Sigmoid colon (tissue), 6 donors: ENCODE measurements at regions not wholly inside any gene's neighbourhood (a gene's known extent, or its start where the extent isn't known, plus 50 kb on each side); places are given as distances from the start of the nearest gene placed in this dataset.
A peak's percentile ranks its signal among the peaks of the same experiment; 100 is the strongest.
"Not testable (repeated sequence)": the region's sequence is repeated elsewhere in the genome, so short reads cannot be mapped to it uniquely, and the experiment has no call there.

Experiments
- DNase-seq: peaks from one replicate; pipeline ENCODE4 v3.0.0-alpha.2; 2019
- H3K27ac ChIP-seq, 4 donors: fragments of 200-600 bp; sonication (generic); one replicate each; pipeline ENCODE4 v1.5.1; 2016 to 2019; ENCODE audit warnings: mild to moderate bottlenecking in 1 of 4
- H3K27me3 ChIP-seq, 3 donors: fragments of 200-600 bp; sonication (generic); one replicate each; pipeline ENCODE4 v1.5.1; 2019; ENCODE audit warnings: mild to moderate bottlenecking in 1 of 3
- H3K36me3 ChIP-seq, 4 donors: fragments of 200-600 bp; sonication (generic); one replicate each; pipeline ENCODE4 v1.5.1; 2016 to 2019
- H3K4me1 ChIP-seq, 4 donors: fragments of 200-600 bp; sonication (generic); one replicate each; pipeline ENCODE4 v1.5.1; 2017 to 2019
- H3K4me3 ChIP-seq, 4 donors: fragments of 200-600 bp; sonication (generic); one replicate each; pipeline ENCODE4 v1.5.1; 2017 to 2019; ENCODE audit warnings: mild to moderate bottlenecking in 2 of 4, moderate library complexity in 1 of 4
- H3K9me3 ChIP-seq, 4 donors: fragments of 200-600 bp in 3 of 4; sonication (generic) in 3 of 4; one replicate each; pipeline versions ENCODE4 v1.5.1 to v1.6.1; 2013 to 2019
- CTCF ChIP-seq, 4 experiments: fragments of 450-650 bp in 3 of 4; fragments of 200-600 bp in 1 of 4; IDR thresholded peaks; one replicate each; pipeline ENCODE4 v1.5.1; 2016 to 2019; ENCODE audit warnings: antibody characterized with exemption in 4 of 4, mild to moderate bottlenecking in 3 of 4, moderate library complexity in 2 of 4
- EP300 ChIP-seq, 4 donors: sonication (generic); formaldehyde crosslinking; IDR thresholded peaks; one replicate each; pipeline ENCODE4 v1.6.1; 2017; ENCODE audit warnings: antibody characterized with exemption in 4 of 4
- POLR2A ChIP-seq, 2 donors: fragments of 450-650 bp; IDR thresholded peaks; one replicate each; pipeline ENCODE4 v1.6.1; 2016; ENCODE audit warnings: antibody characterized with exemption in 2 of 2, mild to moderate bottlenecking in 2 of 2, moderate library complexity in 2 of 2
- POLR2AphosphoS5 ChIP-seq, 4 donors: sonication (generic); formaldehyde crosslinking; IDR thresholded peaks; one replicate each; pipeline ENCODE4 v1.6.1; 2017; ENCODE audit warnings: antibody characterized with exemption in 4 of 4
- WGBS, 2 donors: extraction: QIAGEN DNeasy Blood & Tissue Kit; methylation state at CpG; one replicate each; pipeline ENCODE4 v1.1.7; 2013; 5-methylcytosine and 5-hydroxymethylcytosine counted together
- intact Hi-C: fragments of 100-400 bp; cut with DNase I; formaldehyde crosslinking; loops from one replicate; pipeline ENCODE4 v1.15.1; 2023
- small RNA-seq, 3 donors: library from RNA; depleted of rRNA; stranded (forward); fragments of <200 nt; gene quantifications; one replicate each; pipeline ENCODE3, GENCODE V24; 2016
- donor health status: healthy with polysubstance abuse.
- donor health status: healthy.

- peaks cover 0 to 4% (median 0%) of the 10 kb centered on the region in 4 donors for H3K4me1 ChIP-seq
- intact Hi-C loops: no loop called here
- peaks cover 0 to 2% (median 0%) of the 10 kb centered on the region in 4 donors for H3K9me3 ChIP-seq
- no peak overlapping the region for H3K27ac ChIP-seq
- H3K4me3 ChIP-seq: no peak overlapping the region
- TF ChIP-seq POLR2AphosphoS5 (IDR thresholded peaks at IDR 0.05): no peak
- no peak for TF ChIP-seq CTCF (IDR thresholded peaks at IDR 0.05)
- TF ChIP-seq POLR2A (IDR thresholded peaks at IDR 0.05): no peak
- TF ChIP-seq EP300 (IDR thresholded peaks at IDR 0.05): no peak
- no peak for DNase-seq
- no peaks in the 10 kb centered on the region for H3K36me3 ChIP-seq
- peaks cover 0 to 35% (median 15%) of the 10 kb centered on the region in 3 donors for H3K27me3 ChIP-seq
Observed at GRCh38 chr19:23474172-23474571, 78.9 kb upstream of the ZNF91 start.

- intact Hi-C loops: no loop called here
- Histone ChIP-seq H3K4me1 (peaks cover 0 to 4% (median 0%) of the 10 kb centered on the region in 4 donors), H3K27me3 (peaks cover 0 to 35% (median 15%) of the 10 kb centered on the region in 3 donors), H3K4me3 (peak overlapping the region in 2 of 4 donors; percentile 6 to 26), H3K9me3 (no peaks in the 10 kb centered on the region), H3K36me3 (no peaks in the 10 kb centered on the region), H3K27ac (no peak overlapping the region)
- WGBS, 2 donors: 15 to 16% methylated on average over 48 of the region's 48 CpGs
- DNase-seq: no peak
- TF ChIP-seq EP300 (IDR thresholded peaks at IDR 0.05) (no peak), POLR2A (IDR thresholded peaks at IDR 0.05) (no peak), POLR2AphosphoS5 (IDR thresholded peaks at IDR 0.05) (no peak), CTCF (IDR thresholded peaks at IDR 0.05) (no peak)
Observed at GRCh38 chr19:23470873-23471545, 75.7 kb upstream of the ZNF91 start.

GRCh38 chr19:23464349-23464748, 69.1 kb upstream of the ZNF91 start:
- H3K27ac ChIP-seq, DNase-seq, H3K4me1 ChIP-seq, H3K4me3 ChIP-seq, H3K27me3 ChIP-seq, H3K36me3 ChIP-seq, H3K9me3 ChIP-seq, intact Hi-C loops: not testable (repeated sequence)
- 91 to 93% methylated on average over 2 of the region's 2 CpGs for WGBS, 2 donors

- Histone ChIP-seq H3K36me3 (no peaks in the 10 kb centered on the region), H3K27ac (no peak overlapping the region), H3K9me3 (no peaks in the 10 kb centered on the region), H3K4me3 (no peak overlapping the region), H3K27me3 (no peaks in the 10 kb centered on the region), H3K4me1 (no peaks in the 10 kb centered on the region)
- no peak for TF ChIP-seq POLR2AphosphoS5 (IDR thresholded peaks at IDR 0.05)
- TF ChIP-seq CTCF (IDR thresholded peaks at IDR 0.05): no peak
- TF ChIP-seq POLR2A (IDR thresholded peaks at IDR 0.05): no peak
- no peak for TF ChIP-seq EP300 (IDR thresholded peaks at IDR 0.05)
- 38 to 58% methylated on average over 2 of the region's 2 CpGs for WGBS, 2 donors
- intact Hi-C loops: no loop called here
- DNase-seq: no peak
Observed at GRCh38 chr19:23461120-23461519, 65.8 kb upstream of the ZNF91 start.

GRCh38 chr19:23460656-23461055, 65.4 kb upstream of the ZNF91 start:
- H3K9me3 ChIP-seq: no peaks in the 10 kb centered on the region
- H3K4me3 ChIP-seq: no peak overlapping the region
- no peak for TF ChIP-seq EP300 (IDR thresholded peaks at IDR 0.05)
- TF ChIP-seq CTCF (IDR thresholded peaks at IDR 0.05): no peak
- TF ChIP-seq POLR2AphosphoS5 (IDR thresholded peaks at IDR 0.05): no peak
- TF ChIP-seq POLR2A (IDR thresholded peaks at IDR 0.05): no peak
- 81 to 90% methylated on average over 3 of the region's 3 CpGs for WGBS, 2 donors
- no peaks in the 10 kb centered on the region for H3K27me3 ChIP-seq
- no peak for DNase-seq
- H3K4me1 ChIP-seq: no peaks in the 10 kb centered on the region
- H3K36me3 ChIP-seq: no peaks in the 10 kb centered on the region
- intact Hi-C loops: no loop called here
- H3K27ac ChIP-seq: no peak overlapping the region

Small RNAs in the stretch of these regions (small RNA-seq; reads per million reads assigned to genes)
- gene RPS27P29: 0 reads per million in 3 donors
